Ovary (tissue), 7 donors: ENCODE measurements at regions not wholly inside any gene's neighbourhood (a gene's known extent, or its start where the extent isn't known, plus 50 kb on each side); places are given as distances from the start of the nearest gene placed in this dataset.

Experiments
- DNase-seq, 5 donors: peaks; one replicate each; pipeline ENCODE4 v3.0.0-alpha.2; 2019 to 2020
- H3K27ac ChIP-seq, 2 donors: fragments of 200-600 bp; one replicate each; pipeline versions ENCODE4 v1.5.1 to v1.8.0; 2019 to 2022
- H3K27me3 ChIP-seq: fragments of 200-600 bp; one replicate; pipeline ENCODE4 v1.8.0; 2022
- H3K36me3 ChIP-seq: fragments of 200-600 bp; sonication (generic); one replicate; pipeline ENCODE4 v1.5.1; 2019
- H3K4me1 ChIP-seq: one replicate; pipeline ENCODE4 v1.8.1; 2013; ENCODE audit warnings: mild to moderate bottlenecking, moderate library complexity; ENCODE audit not compliant: insufficient read depth
- H3K4me3 ChIP-seq: fragments of 200-600 bp; sonication (generic); one replicate; pipeline ENCODE4 v1.5.1; 2017
- H3K9me3 ChIP-seq, 2 donors: fragments of 200-600 bp in 1 of 2; sonication (generic) in 1 of 2; one replicate each; pipeline versions ENCODE4 v1.5.1 to v1.8.1; 2013 to 2019; ENCODE audit warnings: mild to moderate bottlenecking in 1 of 2, moderate library complexity in 1 of 2
- EP300 ChIP-seq: sonication (generic); formaldehyde crosslinking; IDR thresholded peaks from one replicate; pipeline ENCODE4 v1.6.1; 2017; ENCODE audit warnings: antibody characterized with exemption
- POLR2A ChIP-seq: fragments of 450-650 bp; IDR thresholded peaks from one replicate; pipeline ENCODE4 v1.6.1; 2017; ENCODE audit warnings: antibody characterized with exemption, mild to moderate bottlenecking, moderate library complexity
- WGBS, 3 donors: extraction: QIAGEN DNeasy Blood & Tissue Kit in 1 of 3; methylation state at CpG; one replicate each; pipeline versions ENCODE4 v1.1.5 to v1.1.7; 2013 to 2017; 5-methylcytosine and 5-hydroxymethylcytosine counted together
- intact Hi-C, 4 donors: fragments of 100-400 bp; cut with DNase I; formaldehyde crosslinking; loops; one replicate each; pipeline versions ENCODE4 v1.11.0 to v1.15.1; 2022 to 2023
- TF ChIP-seq, protein P1 (sequence below), 3 donors: fragments of 450-650 bp in 2 of 3; fragments of 200-600 bp in 1 of 3; IDR thresholded peaks; one replicate each; pipeline versions ENCODE4 v1.5.1 to v1.8.0; 2016 to 2022; ENCODE audit warnings: antibody characterized with exemption in 3 of 3, mild to moderate bottlenecking in 1 of 3
- donor health status: DM: no; HTN: no; CAD: no; lungs with moderate emphysema.
- donor health status: DM: no; HTN: no; CAD: no.
- donor health status: Bipolar disorder and iron deficiency.
- donor health status: DM: no; HTN: no; CAD: no.
- donor health status: DM: yes; HTN: yes; CAD: no.

DNA sequence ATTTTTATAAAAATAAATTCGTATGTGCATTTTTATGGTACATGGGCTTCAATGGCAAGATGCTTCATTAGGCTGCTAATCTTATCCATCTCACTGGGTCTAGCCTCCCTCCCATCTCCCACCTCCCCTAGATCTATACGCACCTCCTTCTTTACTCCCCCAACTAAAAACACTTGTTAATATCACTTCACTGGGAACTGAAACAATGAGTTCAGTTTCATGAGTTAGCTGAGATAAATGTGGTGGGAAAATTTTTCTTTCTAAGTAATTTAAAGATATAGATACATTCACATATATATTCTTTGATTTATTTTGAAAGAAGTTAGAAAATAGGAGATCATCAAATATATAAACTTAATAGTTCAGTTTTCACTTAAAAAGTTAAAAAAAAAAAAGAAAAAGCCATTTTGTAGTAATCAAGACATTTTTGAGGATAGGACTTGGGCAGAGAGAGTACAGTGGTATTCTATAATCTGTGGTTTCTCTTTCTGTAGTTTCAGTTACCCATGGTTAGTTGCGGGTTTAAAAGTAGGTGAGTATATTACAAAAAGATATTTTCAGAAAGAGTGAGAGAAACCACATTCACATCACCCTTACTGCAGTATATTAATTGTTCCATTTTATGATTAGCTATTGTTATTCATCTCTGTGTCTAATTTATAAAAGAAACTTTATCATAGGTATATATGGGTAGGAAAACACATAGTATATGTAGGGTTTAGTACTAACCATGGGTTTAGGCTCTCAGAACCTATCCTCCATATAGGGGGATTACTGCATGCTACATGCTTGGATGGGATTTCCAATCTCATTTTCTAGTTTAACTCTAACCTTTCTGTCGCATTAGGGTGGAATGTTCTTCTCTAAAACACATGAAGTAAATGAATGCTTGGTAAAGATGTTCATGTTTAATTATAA, 316.0 kb upstream of the CBLB start:
- TF ChIP-seq EP300 (no peak), POLR2A (no peak)
- TF ChIP-seq, protein P1, sequence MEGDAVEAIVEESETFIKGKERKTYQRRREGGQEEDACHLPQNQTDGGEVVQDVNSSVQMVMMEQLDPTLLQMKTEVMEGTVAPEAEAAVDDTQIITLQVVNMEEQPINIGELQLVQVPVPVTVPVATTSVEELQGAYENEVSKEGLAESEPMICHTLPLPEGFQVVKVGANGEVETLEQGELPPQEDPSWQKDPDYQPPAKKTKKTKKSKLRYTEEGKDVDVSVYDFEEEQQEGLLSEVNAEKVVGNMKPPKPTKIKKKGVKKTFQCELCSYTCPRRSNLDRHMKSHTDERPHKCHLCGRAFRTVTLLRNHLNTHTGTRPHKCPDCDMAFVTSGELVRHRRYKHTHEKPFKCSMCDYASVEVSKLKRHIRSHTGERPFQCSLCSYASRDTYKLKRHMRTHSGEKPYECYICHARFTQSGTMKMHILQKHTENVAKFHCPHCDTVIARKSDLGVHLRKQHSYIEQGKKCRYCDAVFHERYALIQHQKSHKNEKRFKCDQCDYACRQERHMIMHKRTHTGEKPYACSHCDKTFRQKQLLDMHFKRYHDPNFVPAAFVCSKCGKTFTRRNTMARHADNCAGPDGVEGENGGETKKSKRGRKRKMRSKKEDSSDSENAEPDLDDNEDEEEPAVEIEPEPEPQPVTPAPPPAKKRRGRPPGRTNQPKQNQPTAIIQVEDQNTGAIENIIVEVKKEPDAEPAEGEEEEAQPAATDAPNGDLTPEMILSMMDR (IDR thresholded peaks at IDR 0.05) = no peak
- Histone ChIP-seq H3K27ac (no peak overlapping the region), H3K27me3 (no peaks in the 10 kb centered on the region), H3K9me3 (no peaks in the 10 kb centered on the region), H3K4me1 (no peaks in the 10 kb centered on the region), H3K36me3 (no peaks in the 10 kb centered on the region), H3K4me3 (no peak overlapping the region)
- WGBS, 3 donors = 87 to 95% (median 90%) methylated on average over 4 of the region's 4 CpGs
- DNase-seq = no peak
- intact Hi-C loops = no loop called here

DNA sequence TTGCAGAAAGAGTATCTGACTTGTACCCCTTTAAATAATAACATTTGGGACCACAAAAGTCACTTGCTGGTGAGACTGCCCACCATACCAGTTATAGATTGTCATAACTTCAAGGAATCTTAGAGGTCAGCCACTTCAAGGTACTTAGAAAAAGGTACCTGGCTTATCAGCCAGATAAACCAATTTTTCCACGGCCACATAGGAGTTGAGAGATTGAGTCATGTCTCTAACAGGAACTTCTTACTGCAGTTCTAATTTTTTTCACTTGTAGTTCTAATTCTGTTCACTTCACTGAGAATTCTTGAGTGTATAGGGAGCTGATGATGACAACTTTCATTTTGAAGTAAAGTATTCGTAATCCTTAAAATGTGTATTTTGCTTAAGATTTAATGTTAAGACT, 317.1 kb upstream of the CBLB start:
- no peaks in the 10 kb centered on the region for H3K36me3 ChIP-seq
- no peaks in the 10 kb centered on the region for H3K27me3 ChIP-seq
- intact Hi-C loops = no loop called here
- no peak overlapping the region for H3K27ac ChIP-seq
- no peak overlapping the region for H3K4me3 ChIP-seq
- no peaks in the 10 kb centered on the region for H3K4me1 ChIP-seq
- TF ChIP-seq, protein P1 (IDR thresholded peaks at IDR 0.05) = no peak
- no peak for TF ChIP-seq EP300
- TF ChIP-seq POLR2A = no peak
- WGBS, 3 donors = 88 to 95% (median 89%) methylated on average over 2 of the region's 2 CpGs
- no peak for DNase-seq
- no peaks in the 10 kb centered on the region for H3K9me3 ChIP-seq

DNA sequence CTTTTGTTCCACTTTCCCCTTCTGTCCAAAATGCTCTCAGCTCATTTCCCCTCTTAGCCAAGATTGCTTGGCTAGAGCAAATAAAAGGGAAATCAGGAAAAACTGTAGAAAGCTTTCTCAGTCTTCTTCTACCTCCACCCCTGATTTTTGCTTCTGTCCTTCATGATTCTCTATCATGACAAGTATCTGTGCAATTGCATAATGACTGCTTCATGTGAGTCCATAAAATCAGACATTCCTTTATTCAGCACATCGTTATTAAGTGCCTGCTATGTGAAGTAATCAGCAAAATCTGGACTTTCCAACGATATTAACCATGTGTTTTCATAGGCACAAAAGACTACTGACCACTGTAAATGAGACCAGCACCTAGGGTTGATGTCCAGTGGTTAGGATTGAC, 321.5 kb upstream of the CBLB start:
- intact Hi-C loops = no loop called here

DNA sequence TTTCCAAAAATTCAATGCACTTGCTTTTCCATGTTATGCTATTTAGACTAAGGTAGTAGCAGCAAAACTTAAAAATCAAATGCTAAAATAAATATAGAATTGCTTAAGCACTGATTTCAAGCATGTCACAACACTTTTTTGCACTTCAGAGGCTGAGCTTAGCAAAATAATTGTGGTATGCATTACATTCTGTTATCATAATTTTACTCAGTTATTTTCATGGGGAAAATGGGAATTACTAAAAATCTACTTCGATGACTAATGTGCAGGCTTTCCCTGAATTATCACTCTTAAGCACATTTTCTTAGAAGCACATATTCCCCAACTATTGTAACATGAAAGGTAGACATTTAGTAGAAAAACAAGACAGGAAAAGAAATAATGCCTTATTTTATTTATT, 322.4 kb upstream of the CBLB start:
- H3K4me3 ChIP-seq = no peak overlapping the region
- TF ChIP-seq POLR2A = no peak
- TF ChIP-seq EP300 = no peak
- WGBS, 3 donors = 29 to 75% (median 60%) methylated on average over 1 of the region's 1 CpG
- no peak for DNase-seq
- intact Hi-C loops = no loop called here
- no peaks in the 10 kb centered on the region for H3K36me3 ChIP-seq
- no peaks in the 10 kb centered on the region for H3K4me1 ChIP-seq
- H3K27ac ChIP-seq = no peak overlapping the region
- no peaks in the 10 kb centered on the region for H3K9me3 ChIP-seq
- no peaks in the 10 kb centered on the region for H3K27me3 ChIP-seq

More for the DNA sequence above, 321.5 kb upstream of the CBLB start:
- TF ChIP-seq POLR2A (no peak), EP300 (no peak)
- TF ChIP-seq, protein P1 (IDR thresholded peaks at IDR 0.05) = no peak
- WGBS, 3 donors = 68 to 74% (median 70%) methylated on average over 2 of the region's 2 CpGs
- no peak overlapping the region for H3K27ac ChIP-seq
- H3K9me3 ChIP-seq = no peaks in the 10 kb centered on the region
- no peak for DNase-seq
- H3K4me3 ChIP-seq = no peak overlapping the region
- no peaks in the 10 kb centered on the region for H3K27me3 ChIP-seq
- H3K4me1 ChIP-seq = no peaks in the 10 kb centered on the region
- H3K36me3 ChIP-seq = no peaks in the 10 kb centered on the region

DNA sequence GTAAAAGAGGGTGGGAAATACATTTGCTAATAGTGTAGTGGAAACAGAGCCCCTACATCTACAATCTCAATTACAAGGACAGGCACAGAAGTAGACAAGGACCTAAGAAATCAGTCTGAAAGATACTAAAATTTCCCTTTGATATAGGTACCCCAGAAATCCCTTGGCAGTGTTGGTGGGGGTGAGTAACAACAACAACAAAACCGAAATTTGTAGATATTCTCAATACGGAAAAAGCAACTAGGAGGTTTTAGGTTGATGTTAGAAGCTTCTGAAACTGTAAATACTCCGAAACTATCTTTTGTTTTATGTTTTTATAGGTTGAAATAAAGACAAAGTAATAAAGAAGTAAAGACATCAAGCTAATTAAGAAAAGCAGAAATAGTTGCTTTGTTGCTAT, 323.1 kb upstream of the CBLB start:
- intact Hi-C loops = no loop called here
- Histone ChIP-seq H3K9me3 (no peaks in the 10 kb centered on the region), H3K4me1 (no peaks in the 10 kb centered on the region), H3K4me3 (no peak overlapping the region), H3K27me3 (no peaks in the 10 kb centered on the region), H3K27ac (no peak overlapping the region), H3K36me3 (no peaks in the 10 kb centered on the region)
- TF ChIP-seq EP300 (no peak), POLR2A (no peak)
- TF ChIP-seq, protein P1 (IDR thresholded peaks at IDR 0.05) = no peak
- 88 to 96% (median 94%) methylated on average over 3 of the region's 3 CpGs for WGBS, 3 donors
- no peak for DNase-seq
